Stimulated activated naive CD8-positive, alpha-beta T cell treated with anti-CD3 and anti-CD28 coated beads, Interleukin-15, amount 100 ng/mL, for 72 hours (primary cell): ENCODE measurements at regions not wholly inside any gene's neighbourhood (a gene's known extent, or its start where the extent isn't known, plus 50 kb on each side); places are given as distances from the start of the nearest gene placed in this dataset.

Source experiments
- ATAC-seq: fragments of 150-1000 bp; cut with Tn5 transposase; 2 replicates; pipeline ENCODE4 v1.10.0; 2021; ENCODE audit warnings: mild to moderate bottlenecking, moderate library complexity
- DNase-seq, 2 donors: peaks; one replicate each; pipeline ENCODE4 v3.0.0; 2021 to 2022
- H3K27ac Mint-ChIP-seq, 2 donors: one replicate each; pipeline ENCODE4 v1.8.0; 2022; ENCODE audit warnings: mild to moderate bottlenecking in 2 of 2, mixed read lengths in 2 of 2, moderate library complexity in 2 of 2
- H3K27me3 Mint-ChIP-seq: one replicate; pipeline ENCODE4 v1.8.0; 2022; ENCODE audit warnings: mixed read lengths
- H3K4me1 Mint-ChIP-seq: one replicate; pipeline ENCODE4 v1.8.0; 2022; ENCODE audit warnings: mild to moderate bottlenecking, mixed read lengths
- H3K4me3 Mint-ChIP-seq, 2 donors: one replicate each; pipeline ENCODE4 v1.8.0; 2022; ENCODE audit warnings: mild to moderate bottlenecking in 2 of 2, mixed read lengths in 2 of 2, moderate library complexity in 1 of 2
- H3K9me3 Mint-ChIP-seq, 2 donors: one replicate each; pipeline ENCODE4 v1.8.0; 2022; ENCODE audit warnings: mixed read lengths in 2 of 2

DNA sequence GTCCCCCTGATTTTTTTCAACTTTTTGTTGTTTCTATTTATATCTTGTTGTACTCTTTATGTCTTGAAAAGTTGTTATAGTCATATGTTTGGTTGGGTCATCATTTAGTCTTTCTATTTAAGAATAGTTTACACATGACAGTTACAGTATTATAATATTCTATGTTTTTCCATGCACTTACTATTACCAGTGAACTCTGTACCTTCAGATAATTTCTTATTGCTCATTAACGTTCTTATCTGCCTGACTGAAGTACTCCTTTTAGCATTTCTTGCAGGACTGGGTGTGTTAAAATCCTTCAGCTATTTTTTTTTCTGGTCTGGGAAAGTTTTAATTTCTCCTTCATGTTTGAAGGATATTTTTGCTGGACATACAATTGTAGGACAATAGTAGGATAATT is 157.7 kb upstream of the DIPK2B start:
- H3K27me3 Mint-ChIP-seq, result no peaks in the 10 kb centered on the region
- no peaks in the 10 kb centered on the region for H3K4me1 Mint-ChIP-seq
- H3K9me3 Mint-ChIP-seq, result peaks cover 6 to 9% of the 10 kb centered on the region in 2 donors
- no peak overlapping the region for H3K27ac Mint-ChIP-seq
- H3K4me3 Mint-ChIP-seq, result no peak overlapping the region
- no peak for ATAC-seq
- no peak for DNase-seq

GRCh38 chrX:45353456-45353855 is 152.8 kb upstream of the DIPK2B start:
- no peaks in the 10 kb centered on the region for H3K27me3 Mint-ChIP-seq
- no peak for DNase-seq
- H3K4me1 Mint-ChIP-seq, result no peaks in the 10 kb centered on the region
- H3K27ac Mint-ChIP-seq, result no peak overlapping the region
- H3K9me3 Mint-ChIP-seq, result peaks cover 6 to 9% of the 10 kb centered on the region in 2 donors
- no peak overlapping the region for H3K4me3 Mint-ChIP-seq
- no peak for ATAC-seq

DNA sequence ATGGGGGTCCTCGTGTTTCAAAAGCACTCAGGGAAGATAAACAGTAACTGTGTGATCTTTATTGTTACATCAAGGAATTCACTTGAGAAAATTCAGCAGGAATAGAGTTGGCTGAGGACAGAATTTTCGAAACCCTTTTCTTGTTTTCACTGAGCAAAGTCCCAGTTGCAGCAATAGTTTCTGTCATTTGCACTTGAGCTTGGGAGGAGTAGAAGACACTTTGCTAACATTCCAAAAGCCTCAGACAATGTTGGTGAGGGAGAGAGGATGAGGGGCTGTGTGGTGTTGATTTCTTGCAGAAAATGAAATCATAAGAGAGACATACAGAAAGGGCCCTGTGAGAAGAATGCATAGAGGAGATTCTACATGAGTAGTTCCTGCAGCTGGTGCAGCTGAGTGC is 151.9 kb upstream of the DIPK2B start:
- no peak for ATAC-seq
- H3K27ac Mint-ChIP-seq, result no peak overlapping the region

DNA sequence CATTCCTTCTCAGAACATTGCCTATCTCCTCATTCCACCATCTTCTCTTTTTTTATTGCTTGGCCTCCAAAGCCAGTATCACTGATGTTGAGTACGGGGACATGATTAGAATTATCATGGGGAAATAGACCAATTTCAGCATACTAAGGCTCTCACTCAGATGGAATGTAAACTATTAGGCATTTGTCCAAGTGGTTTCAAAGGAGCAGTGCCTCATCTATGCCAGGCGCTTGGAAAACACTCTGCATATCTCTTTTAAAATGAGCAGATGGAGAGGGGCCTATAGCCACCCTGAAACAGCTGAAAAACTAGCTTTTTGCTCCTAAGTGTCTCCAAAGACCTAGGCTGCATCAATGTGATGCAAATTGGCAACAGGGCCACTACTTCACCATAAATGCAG is 150.8 kb upstream of the DIPK2B start:
- Mint-ChIP-seq H3K27me3 (no peaks in the 10 kb centered on the region), H3K4me3 (no peak overlapping the region), H3K9me3 (no peaks in the 10 kb centered on the region), H3K4me1 (no peaks in the 10 kb centered on the region), H3K27ac (no peak overlapping the region)
- ATAC-seq, result no peak
- DNase-seq, result no peak

More for the DNA sequence above, 151.9 kb upstream of the DIPK2B start:
- peaks cover under 1 to 1% of the 10 kb centered on the region in 2 donors for H3K9me3 Mint-ChIP-seq
- no peaks in the 10 kb centered on the region for H3K4me1 Mint-ChIP-seq
- H3K27me3 Mint-ChIP-seq, result no peaks in the 10 kb centered on the region
- no peak overlapping the region for H3K4me3 Mint-ChIP-seq
- DNase-seq, result no peak

GRCh38 chrX:45348296-45348695 is 147.6 kb upstream of the DIPK2B start:
- H3K27ac Mint-ChIP-seq, result no peak overlapping the region

GRCh38 chrX:45347877-45348276 is 147.2 kb upstream of the DIPK2B start:
- Mint-ChIP-seq H3K4me3 (no peak overlapping the region), H3K4me1 (no peaks in the 10 kb centered on the region), H3K27ac (no peak overlapping the region), H3K9me3 (no peaks in the 10 kb centered on the region), H3K27me3 (no peaks in the 10 kb centered on the region)
- DNase-seq, result no peak
- ATAC-seq, result no peak

More at GRCh38 chrX:45348296-45348695, 147.6 kb upstream of the DIPK2B start:
- H3K4me1 Mint-ChIP-seq, result no peaks in the 10 kb centered on the region
- ATAC-seq (no peak), DNase-seq (no peak)
- no peaks in the 10 kb centered on the region for H3K9me3 Mint-ChIP-seq
- no peak overlapping the region for H3K4me3 Mint-ChIP-seq
- H3K27me3 Mint-ChIP-seq, result no peaks in the 10 kb centered on the region

DNA sequence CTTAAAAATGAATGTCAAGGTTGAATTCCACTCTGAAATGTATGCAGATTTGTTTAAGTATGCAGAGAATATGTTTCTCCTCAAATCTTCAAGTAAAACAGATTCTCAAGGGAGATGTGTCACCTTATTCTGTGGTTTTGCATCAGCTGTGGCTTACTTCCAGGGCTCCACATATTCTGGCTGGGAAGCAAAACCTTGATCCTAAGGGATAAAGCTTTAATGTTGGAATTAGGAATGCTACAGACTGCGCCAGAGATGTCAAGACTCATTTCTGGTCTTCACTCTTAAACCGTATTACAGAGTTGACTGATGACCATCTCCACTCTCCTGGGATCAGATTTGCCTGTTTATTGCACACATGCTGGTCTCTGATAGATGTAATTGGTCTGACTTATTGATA is 143.9 kb upstream of the DIPK2B start:
- Mint-ChIP-seq H3K27me3 (no peaks in the 10 kb centered on the region), H3K9me3 (no peaks in the 10 kb centered on the region), H3K4me1 (no peaks in the 10 kb centered on the region), H3K4me3 (no peak overlapping the region), H3K27ac (no peak overlapping the region)
- no peak for DNase-seq
- no peak for ATAC-seq

- Mint-ChIP-seq H3K4me3 (no peak overlapping the region), H3K4me1 (no peaks in the 10 kb centered on the region), H3K9me3 (no peaks in the 10 kb centered on the region), H3K27ac (no peak overlapping the region), H3K27me3 (no peaks in the 10 kb centered on the region)
- DNase-seq (no peak), ATAC-seq (no peak)
Observed at GRCh38 chrX:45329217-45329616, 128.5 kb upstream of the DIPK2B start.

GRCh38 chrX:45324941-45325340 is 124.3 kb upstream of the DIPK2B start:
- no peak overlapping the region for H3K4me3 Mint-ChIP-seq
- DNase-seq (no peak), ATAC-seq (no peak)
- H3K9me3 Mint-ChIP-seq, result no peaks in the 10 kb centered on the region
- no peak overlapping the region for H3K27ac Mint-ChIP-seq
- H3K4me1 Mint-ChIP-seq, result no peaks in the 10 kb centered on the region
- no peaks in the 10 kb centered on the region for H3K27me3 Mint-ChIP-seq

DNA sequence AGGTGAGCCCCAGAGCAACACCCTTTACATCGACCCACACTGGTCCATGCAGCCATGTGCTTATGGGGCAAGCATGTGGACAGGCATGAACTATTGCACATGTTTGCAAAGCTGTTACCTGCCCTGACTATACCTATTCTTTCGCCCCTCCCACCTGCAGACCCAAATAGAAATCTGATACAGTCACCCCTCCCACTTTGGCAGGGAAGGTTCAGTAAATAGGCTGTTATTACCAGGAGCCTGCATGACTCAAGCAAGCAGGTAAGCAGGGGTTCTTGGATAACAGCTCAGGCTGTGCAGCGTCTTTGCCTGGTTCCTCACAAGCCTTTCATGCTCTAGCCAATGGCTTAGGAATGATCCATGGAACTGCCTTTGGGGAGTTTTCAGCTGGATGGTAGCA is 122.7 kb upstream of the DIPK2B start:
- Mint-ChIP-seq H3K27me3 (peaks cover 7% of the 10 kb centered on the region), H3K9me3 (no peaks in the 10 kb centered on the region), H3K4me3 (no peak overlapping the region), H3K27ac (no peak overlapping the region), H3K4me1 (no peaks in the 10 kb centered on the region)
- DNase-seq (no peak), ATAC-seq (no peak)

DNA sequence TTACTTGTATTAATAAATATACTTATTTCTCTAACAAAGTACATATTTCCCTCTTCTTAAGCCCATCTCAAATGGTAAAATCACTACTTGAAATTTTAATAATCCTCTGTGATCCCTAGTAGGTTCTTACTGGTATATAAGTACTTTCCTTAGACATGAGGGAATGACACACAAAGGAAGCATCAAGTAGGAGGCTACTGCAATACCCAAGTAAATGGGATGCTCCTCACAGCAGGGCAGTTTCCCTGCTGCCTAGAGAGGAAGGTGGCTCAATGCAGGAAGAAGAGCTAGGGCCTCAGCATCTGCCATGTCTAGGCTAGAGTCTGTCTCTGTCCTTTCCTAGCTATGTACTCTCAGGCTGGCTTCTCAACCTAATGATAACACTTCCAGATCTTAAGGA is 122.1 kb upstream of the DIPK2B start:
- peaks cover 7% of the 10 kb centered on the region for H3K27me3 Mint-ChIP-seq

DNA sequence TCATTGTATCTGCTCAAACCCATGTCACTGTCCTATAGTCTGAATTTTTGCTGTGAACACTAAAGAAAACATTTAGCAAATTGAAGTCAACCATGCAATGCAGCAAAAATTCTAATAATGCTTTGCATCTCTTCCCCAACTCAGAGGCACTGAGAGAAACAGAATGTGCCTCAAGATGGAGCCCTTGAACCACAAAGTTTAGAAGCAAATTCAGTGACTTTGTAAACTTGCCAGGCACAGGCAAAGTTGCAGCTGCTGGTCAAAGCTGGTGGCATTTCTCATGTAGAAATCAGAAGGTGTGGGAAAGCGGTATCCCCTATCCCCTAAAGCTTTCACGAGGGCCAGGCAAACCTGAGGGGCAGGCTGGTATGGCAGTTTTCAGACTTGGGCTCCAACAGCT is 121.7 kb upstream of the DIPK2B start:
- no peaks in the 10 kb centered on the region for H3K4me1 Mint-ChIP-seq
- H3K27ac Mint-ChIP-seq, result no peak overlapping the region
- H3K4me3 Mint-ChIP-seq, result no peak overlapping the region
- H3K9me3 Mint-ChIP-seq, result no peaks in the 10 kb centered on the region
- peaks cover 7% of the 10 kb centered on the region for H3K27me3 Mint-ChIP-seq
- ATAC-seq (no peak), DNase-seq (no peak)

More for the DNA sequence above, 122.1 kb upstream of the DIPK2B start:
- no peak for ATAC-seq
- no peak overlapping the region for H3K4me3 Mint-ChIP-seq
- no peak overlapping the region for H3K27ac Mint-ChIP-seq
- no peaks in the 10 kb centered on the region for H3K9me3 Mint-ChIP-seq
- H3K4me1 Mint-ChIP-seq, result no peaks in the 10 kb centered on the region
- no peak for DNase-seq

DNA sequence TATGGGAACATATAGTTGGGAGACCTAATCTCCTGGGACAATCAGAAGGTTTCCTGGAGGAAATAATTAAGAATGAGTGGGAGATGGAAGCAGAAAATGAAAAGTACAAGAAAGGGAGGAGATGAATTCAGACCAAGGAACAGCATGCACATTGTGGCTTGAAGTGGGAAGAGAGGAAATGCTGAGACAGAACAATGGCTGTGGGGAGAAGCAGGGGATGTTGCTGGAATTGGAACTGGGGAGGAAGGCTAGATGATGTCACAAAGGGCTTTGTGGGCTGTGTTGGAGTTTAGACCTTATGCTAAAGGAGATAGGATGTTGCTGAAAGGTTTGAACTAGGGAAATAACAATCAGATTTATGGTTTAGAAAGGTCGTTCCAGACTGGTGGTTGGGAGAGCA is 119.5 kb upstream of the DIPK2B start:
- peaks cover 7% of the 10 kb centered on the region for H3K27me3 Mint-ChIP-seq
- ATAC-seq (no peak), DNase-seq (no peak)
- H3K4me1 Mint-ChIP-seq, result no peaks in the 10 kb centered on the region
- no peak overlapping the region for H3K27ac Mint-ChIP-seq
- H3K4me3 Mint-ChIP-seq, result no peak overlapping the region
- H3K9me3 Mint-ChIP-seq, result no peaks in the 10 kb centered on the region

- Mint-ChIP-seq H3K27me3 (no peaks in the 10 kb centered on the region), H3K4me3 (no peak overlapping the region), H3K9me3 (no peaks in the 10 kb centered on the region), H3K4me1 (no peaks in the 10 kb centered on the region), H3K27ac (no peak overlapping the region)
- no peak for ATAC-seq
- DNase-seq, result no peak
Observed at GRCh38 chrX:45309801-45310200, 109.1 kb upstream of the DIPK2B start.

GRCh38 chrX:45309096-45309495 is 108.4 kb upstream of the DIPK2B start:
- DNase-seq (no peak), ATAC-seq (no peak)
- no peak overlapping the region for H3K27ac Mint-ChIP-seq
- no peaks in the 10 kb centered on the region for H3K9me3 Mint-ChIP-seq
- H3K4me1 Mint-ChIP-seq, result no peaks in the 10 kb centered on the region
- no peaks in the 10 kb centered on the region for H3K27me3 Mint-ChIP-seq
- H3K4me3 Mint-ChIP-seq, result no peak overlapping the region

DNA sequence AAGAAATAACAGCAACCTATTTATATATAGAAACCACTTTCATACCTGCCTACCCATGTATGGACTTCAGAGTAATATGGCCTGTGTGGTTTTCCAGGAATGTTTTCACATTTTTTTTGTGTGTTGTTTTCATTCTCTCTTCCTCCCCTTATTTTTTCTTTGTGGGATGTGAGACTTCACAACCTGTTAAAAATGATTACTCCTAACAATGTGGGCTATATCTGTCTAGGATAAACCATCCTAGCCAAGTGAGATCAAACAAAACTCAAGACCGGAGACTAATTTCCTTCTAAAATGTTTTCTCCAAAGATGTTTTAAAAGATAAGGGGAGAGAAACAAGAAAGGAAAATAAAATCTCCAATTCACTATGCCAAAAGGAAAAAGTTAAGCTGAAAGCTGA is 106.1 kb upstream of the DIPK2B start:
- ATAC-seq (no peak), DNase-seq (no peak)
- Mint-ChIP-seq H3K4me3 (no peak overlapping the region), H3K27me3 (no peaks in the 10 kb centered on the region), H3K27ac (no peak overlapping the region), H3K4me1 (no peaks in the 10 kb centered on the region), H3K9me3 (no peaks in the 10 kb centered on the region)

DNA sequence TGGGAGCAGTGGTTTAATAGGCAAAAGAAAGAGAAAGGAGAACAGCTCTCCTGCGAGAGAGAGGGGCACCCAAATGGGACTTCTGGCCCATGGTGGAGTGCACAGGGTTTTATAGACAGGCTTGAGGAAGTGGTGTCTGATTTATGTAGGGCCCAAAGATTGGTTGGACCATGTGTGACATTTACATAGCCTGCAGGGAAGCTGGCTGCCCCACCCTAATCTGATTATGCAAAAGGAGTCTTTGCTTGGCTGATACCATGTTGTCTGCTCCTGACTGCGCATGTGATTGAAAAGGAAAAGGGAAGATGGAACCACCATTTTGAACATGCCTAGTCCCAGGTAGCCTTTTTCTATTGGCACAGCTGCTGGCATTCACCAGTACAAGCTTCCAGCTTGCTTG is 100.0 kb upstream of the DIPK2B start:
- H3K27me3 Mint-ChIP-seq, result no peaks in the 10 kb centered on the region
- no peaks in the 10 kb centered on the region for H3K9me3 Mint-ChIP-seq
- no peak overlapping the region for H3K4me3 Mint-ChIP-seq
- H3K27ac Mint-ChIP-seq, result no peak overlapping the region
- no peak for ATAC-seq
- no peak for DNase-seq
- H3K4me1 Mint-ChIP-seq, result no peaks in the 10 kb centered on the region
